ENCODE measurements at regions not wholly inside any gene's neighbourhood (a gene's known extent, or its start where the extent isn't known, plus 50 kb on each side); places are given as distances from the start of the nearest gene placed in this dataset.

DNA sequence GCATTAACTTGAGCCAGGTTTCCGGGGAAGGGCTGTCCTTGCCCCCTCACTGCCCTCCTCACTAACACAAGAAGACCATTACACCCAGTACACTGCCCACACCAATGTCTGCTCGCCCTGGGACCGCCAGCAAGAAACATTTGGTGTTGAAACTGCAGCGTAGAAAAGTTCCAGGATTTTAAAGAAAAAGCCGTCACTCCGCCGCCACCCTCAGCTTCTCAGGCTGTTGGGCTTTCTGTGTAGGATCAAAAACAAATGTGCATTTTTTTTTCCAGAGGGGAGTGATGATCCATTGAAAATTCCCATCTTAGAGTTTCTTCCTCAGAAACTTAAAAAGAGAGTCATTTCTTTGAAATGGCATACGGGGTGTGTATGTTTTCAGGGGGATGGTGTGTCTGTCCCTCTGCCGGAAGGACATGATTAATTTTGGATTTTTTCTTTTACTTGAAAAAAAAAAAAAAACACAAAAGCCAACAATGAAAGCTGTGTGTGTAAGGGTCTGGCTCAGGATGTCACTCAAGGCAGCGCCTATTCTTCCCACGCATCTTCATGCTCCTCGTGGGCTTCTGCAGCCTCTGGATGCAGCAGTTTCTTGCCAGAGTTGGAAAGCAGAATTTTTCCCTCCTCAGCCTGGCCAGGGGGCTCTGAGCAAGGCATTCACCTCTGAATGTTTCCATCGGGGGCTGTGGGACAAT, 184.9 kb downstream of the GLI2 start:
- Histone ChIP-seq H3K36me3 (ENCODE audit: insufficient read depth, low read length) (no peaks in the 10 kb centered on the region), H3K9me2 (replicated peaks; ENCODE audit: low read depth, low read length) (no peaks in the 10 kb centered on the region), H3K9me3 (ENCODE audit: insufficient read depth, low read depth, low read length) (no peaks in the 10 kb centered on the region), H3K4me2 (ENCODE audit: low read depth, low read length, poor library complexity, severe bottlenecking) (no peak overlapping the region), H2AFZ (ENCODE audit: low read length) (no peak overlapping the region), H3F3A (ENCODE audit: low read depth) (no peaks in the 10 kb centered on the region), H4K20me1 (ENCODE audit: insufficient read depth, low read length, poor library complexity, severe bottlenecking) (no peaks in the 10 kb centered on the region), H3K9ac (ENCODE audit: low read depth, low read length, poor library complexity, severe bottlenecking) (no peak overlapping the region), H3K4me3 (ENCODE audit: low read length, poor library complexity, severe bottlenecking) (no peak overlapping the region), H3K4me1 (ENCODE audit: insufficient read depth, low read length, poor library complexity, severe bottlenecking) (no peaks in the 10 kb centered on the region), H3K27me3 (ENCODE audit: insufficient read depth, low read length, poor library complexity, severe bottlenecking) (no peaks in the 10 kb centered on the region), H3K79me2 (ENCODE audit: insufficient read depth, low read length) (no peaks in the 10 kb centered on the region)
- TF ChIP-seq, protein P1, sequence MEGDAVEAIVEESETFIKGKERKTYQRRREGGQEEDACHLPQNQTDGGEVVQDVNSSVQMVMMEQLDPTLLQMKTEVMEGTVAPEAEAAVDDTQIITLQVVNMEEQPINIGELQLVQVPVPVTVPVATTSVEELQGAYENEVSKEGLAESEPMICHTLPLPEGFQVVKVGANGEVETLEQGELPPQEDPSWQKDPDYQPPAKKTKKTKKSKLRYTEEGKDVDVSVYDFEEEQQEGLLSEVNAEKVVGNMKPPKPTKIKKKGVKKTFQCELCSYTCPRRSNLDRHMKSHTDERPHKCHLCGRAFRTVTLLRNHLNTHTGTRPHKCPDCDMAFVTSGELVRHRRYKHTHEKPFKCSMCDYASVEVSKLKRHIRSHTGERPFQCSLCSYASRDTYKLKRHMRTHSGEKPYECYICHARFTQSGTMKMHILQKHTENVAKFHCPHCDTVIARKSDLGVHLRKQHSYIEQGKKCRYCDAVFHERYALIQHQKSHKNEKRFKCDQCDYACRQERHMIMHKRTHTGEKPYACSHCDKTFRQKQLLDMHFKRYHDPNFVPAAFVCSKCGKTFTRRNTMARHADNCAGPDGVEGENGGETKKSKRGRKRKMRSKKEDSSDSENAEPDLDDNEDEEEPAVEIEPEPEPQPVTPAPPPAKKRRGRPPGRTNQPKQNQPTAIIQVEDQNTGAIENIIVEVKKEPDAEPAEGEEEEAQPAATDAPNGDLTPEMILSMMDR (conservative IDR thresholded peaks at IDR 0.05; ENCODE audit: low read length) = no peak
- TF ChIP-seq EZH2phosphoT487 (IDR thresholded peaks at IDR 0.05; ENCODE audit: borderline replicate concordance) = no peak

DNA sequence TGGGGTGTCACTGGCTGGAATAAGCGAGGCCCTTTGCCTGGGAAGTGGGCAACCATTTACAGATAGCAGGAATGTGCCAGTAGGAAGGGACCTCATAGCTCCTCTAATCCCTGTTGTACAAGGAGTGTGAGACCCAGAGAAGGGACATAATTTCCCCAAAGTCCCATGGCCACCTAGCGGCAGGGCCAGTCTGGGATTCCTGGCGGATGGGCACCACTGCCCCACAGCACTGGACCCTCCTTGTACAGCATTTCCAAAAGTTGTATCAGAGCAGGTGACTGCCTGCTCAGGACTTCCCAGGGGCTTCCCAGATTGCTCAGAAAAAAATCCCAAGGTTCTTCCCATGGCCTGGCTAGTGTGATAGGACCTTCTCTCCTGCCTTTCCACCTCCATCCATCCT, 185.8 kb downstream of the GLI2 start:
- no peaks in the 10 kb centered on the region for H3K79me2 ChIP-seq (ENCODE audit: insufficient read depth, low read length)

DNA sequence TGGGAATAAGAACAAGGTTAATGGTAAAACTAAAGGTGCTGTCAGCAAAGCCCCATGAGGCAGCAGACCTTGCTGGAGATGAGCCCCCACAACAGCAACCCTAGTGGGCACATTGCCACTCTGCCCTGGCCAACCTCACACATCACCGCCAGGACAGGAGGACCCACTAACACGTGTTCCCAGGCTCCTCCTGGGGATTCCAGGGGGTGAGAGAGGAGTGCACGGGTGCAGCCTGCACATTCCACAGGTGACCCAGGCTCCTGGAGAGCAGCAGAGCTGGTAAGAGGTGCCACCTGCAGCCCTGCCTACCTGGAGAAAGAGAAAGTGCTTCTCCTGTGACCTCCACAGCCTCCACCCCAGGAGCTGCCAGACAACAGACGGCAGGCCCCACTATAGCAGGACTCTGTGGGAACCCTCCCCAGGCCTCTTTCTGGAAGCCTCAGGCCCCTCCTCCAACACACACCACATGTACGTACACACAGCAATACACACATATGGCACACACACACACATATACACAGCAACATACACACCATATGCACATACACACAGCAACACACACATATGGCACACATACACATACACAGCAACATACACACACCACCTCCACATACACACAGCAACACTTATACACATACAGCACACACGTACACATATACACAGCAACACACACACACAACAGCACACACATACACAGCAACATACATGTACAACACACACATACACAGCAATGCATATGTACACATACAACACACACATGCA, 187.1 kb downstream of the GLI2 start:
- H3K4me3 ChIP-seq (ENCODE audit: low read length, poor library complexity, severe bottlenecking) = no peak overlapping the region
- H4K20me1 ChIP-seq (ENCODE audit: insufficient read depth, low read length, poor library complexity, severe bottlenecking) = no peaks in the 10 kb centered on the region
- no peaks in the 10 kb centered on the region for H3K4me1 ChIP-seq (ENCODE audit: insufficient read depth, low read length, poor library complexity, severe bottlenecking)
- H3K27me3 ChIP-seq (ENCODE audit: insufficient read depth, low read length, poor library complexity, severe bottlenecking) = no peaks in the 10 kb centered on the region
- no peaks in the 10 kb centered on the region for H3F3A ChIP-seq (ENCODE audit: low read depth)
- no peaks in the 10 kb centered on the region for H3K9me2 ChIP-seq (replicated peaks; ENCODE audit: low read depth, low read length)
- TF ChIP-seq, protein P1 (conservative IDR thresholded peaks at IDR 0.05; ENCODE audit: low read length) = no peak
- no peak for TF ChIP-seq EZH2phosphoT487 (IDR thresholded peaks at IDR 0.05; ENCODE audit: borderline replicate concordance)
- no peak overlapping the region for H2AFZ ChIP-seq (ENCODE audit: low read length)
- H3K36me3 ChIP-seq (ENCODE audit: insufficient read depth, low read length) = no peaks in the 10 kb centered on the region
- no peaks in the 10 kb centered on the region for H3K9me3 ChIP-seq (ENCODE audit: insufficient read depth, low read depth, low read length)
- no peaks in the 10 kb centered on the region for H3K79me2 ChIP-seq (ENCODE audit: insufficient read depth, low read length)
- H3K4me2 ChIP-seq (ENCODE audit: low read depth, low read length, poor library complexity, severe bottlenecking) = no peak overlapping the region
- no peak overlapping the region for H3K9ac ChIP-seq (ENCODE audit: low read depth, low read length, poor library complexity, severe bottlenecking)

More for the DNA sequence above, 185.8 kb downstream of the GLI2 start:
- Histone ChIP-seq H2AFZ (ENCODE audit: low read length) (no peak overlapping the region), H3K36me3 (ENCODE audit: insufficient read depth, low read length) (no peaks in the 10 kb centered on the region), H3K9ac (ENCODE audit: low read depth, low read length, poor library complexity, severe bottlenecking) (no peak overlapping the region), H3K9me3 (ENCODE audit: insufficient read depth, low read depth, low read length) (no peaks in the 10 kb centered on the region), H3K4me1 (ENCODE audit: insufficient read depth, low read length, poor library complexity, severe bottlenecking) (no peaks in the 10 kb centered on the region), H4K20me1 (ENCODE audit: insufficient read depth, low read length, poor library complexity, severe bottlenecking) (no peaks in the 10 kb centered on the region), H3F3A (ENCODE audit: low read depth) (no peaks in the 10 kb centered on the region), H3K27me3 (ENCODE audit: insufficient read depth, low read length, poor library complexity, severe bottlenecking) (no peaks in the 10 kb centered on the region), H3K4me2 (ENCODE audit: low read depth, low read length, poor library complexity, severe bottlenecking) (no peak overlapping the region), H3K9me2 (replicated peaks; ENCODE audit: low read depth, low read length) (no peaks in the 10 kb centered on the region), H3K4me3 (ENCODE audit: low read length, poor library complexity, severe bottlenecking) (no peak overlapping the region)
- no peak for TF ChIP-seq EZH2phosphoT487 (IDR thresholded peaks at IDR 0.05; ENCODE audit: borderline replicate concordance)
- TF ChIP-seq, protein P1 (conservative IDR thresholded peaks at IDR 0.05; ENCODE audit: low read length) = no peak
